Thyroid gland (tissue), 4 donors: ENCODE measurements at regions not wholly inside any gene's neighbourhood (a gene's known extent, or its start where the extent isn't known, plus 50 kb on each side); places are given as distances from the start of the nearest gene placed in this dataset.

Source experiments
- DNase-seq, 2 donors: peaks; one replicate each; pipeline ENCODE4 v3.0.0-alpha.2; 2019
- H3K27ac ChIP-seq, 3 donors: fragments of 200-600 bp; sonication (generic); 1 replicate in 2 of 3; 2 replicates in 1 of 3; pipeline ENCODE4 v1.5.1; 2016 to 2019; ENCODE audit warnings: mild to moderate bottlenecking in 1 of 3, moderate library complexity in 1 of 3
- H3K27me3 ChIP-seq: fragments of 200-600 bp; sonication (generic); one replicate; pipeline ENCODE4 v1.5.1; 2019
- H3K36me3 ChIP-seq, 2 donors: fragments of 200-600 bp; sonication (generic); one replicate each; pipeline ENCODE4 v1.5.1; 2016 to 2019
- H3K4me1 ChIP-seq, 2 donors: fragments of 200-600 bp; sonication (generic); one replicate each; pipeline ENCODE4 v1.5.1; 2017 to 2019
- H3K4me3 ChIP-seq, 3 donors: fragments of 200-600 bp; sonication (generic); replicated peaks in 1 of 3; 1 replicate in 2 of 3; 2 replicates in 1 of 3; pipeline ENCODE4 v1.5.1; 2016; ENCODE audit warnings: mild to moderate bottlenecking in 1 of 3
- H3K9me3 ChIP-seq: fragments of 200-600 bp; sonication (generic); one replicate; pipeline ENCODE4 v1.5.1; 2017
- POLR2A ChIP-seq, 2 donors: fragments of 450-650 bp; IDR thresholded peaks; one replicate each; pipeline ENCODE4 v1.6.1; 2017; ENCODE audit warnings: antibody characterized with exemption in 2 of 2, mild to moderate bottlenecking in 2 of 2, moderate library complexity in 1 of 2
- WGBS, 2 donors: methylation state at CpG; one replicate each; pipeline ENCODE4 v1.1.5; 2017; 5-methylcytosine and 5-hydroxymethylcytosine counted together
- intact Hi-C: fragments of 100-400 bp; cut with DNase I; formaldehyde crosslinking; loops from one replicate; pipeline ENCODE4 v1.15.1; 2023
- TF ChIP-seq, protein P1 (sequence below), 6 experiments: fragments of 200-600 bp in 3 of 6; fragments of 450-650 bp in 3 of 6; sonication (generic) in 3 of 6; IDR thresholded peaks; one replicate each; pipeline ENCODE4 v1.5.1; 2016 to 2019; ENCODE audit warnings: antibody characterized with exemption in 6 of 6, mild to moderate bottlenecking in 2 of 6, inconsistent platforms in 1 of 6, moderate library complexity in 1 of 6

GRCh38 chr4:187777954-187778353 is 217.6 kb upstream of the ZFP42 start:
- Histone ChIP-seq H3K9me3 (no peaks in the 10 kb centered on the region), H3K27me3 (no peaks in the 10 kb centered on the region), H3K36me3 (no peaks in the 10 kb centered on the region), H3K27ac (no peak overlapping the region), H3K4me1 (no peaks in the 10 kb centered on the region), H3K4me3 (no peak overlapping the region)
- no peak for TF ChIP-seq POLR2A (IDR thresholded peaks at IDR 0.05)
- TF ChIP-seq, protein P1, sequence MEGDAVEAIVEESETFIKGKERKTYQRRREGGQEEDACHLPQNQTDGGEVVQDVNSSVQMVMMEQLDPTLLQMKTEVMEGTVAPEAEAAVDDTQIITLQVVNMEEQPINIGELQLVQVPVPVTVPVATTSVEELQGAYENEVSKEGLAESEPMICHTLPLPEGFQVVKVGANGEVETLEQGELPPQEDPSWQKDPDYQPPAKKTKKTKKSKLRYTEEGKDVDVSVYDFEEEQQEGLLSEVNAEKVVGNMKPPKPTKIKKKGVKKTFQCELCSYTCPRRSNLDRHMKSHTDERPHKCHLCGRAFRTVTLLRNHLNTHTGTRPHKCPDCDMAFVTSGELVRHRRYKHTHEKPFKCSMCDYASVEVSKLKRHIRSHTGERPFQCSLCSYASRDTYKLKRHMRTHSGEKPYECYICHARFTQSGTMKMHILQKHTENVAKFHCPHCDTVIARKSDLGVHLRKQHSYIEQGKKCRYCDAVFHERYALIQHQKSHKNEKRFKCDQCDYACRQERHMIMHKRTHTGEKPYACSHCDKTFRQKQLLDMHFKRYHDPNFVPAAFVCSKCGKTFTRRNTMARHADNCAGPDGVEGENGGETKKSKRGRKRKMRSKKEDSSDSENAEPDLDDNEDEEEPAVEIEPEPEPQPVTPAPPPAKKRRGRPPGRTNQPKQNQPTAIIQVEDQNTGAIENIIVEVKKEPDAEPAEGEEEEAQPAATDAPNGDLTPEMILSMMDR (IDR thresholded peaks at IDR 0.05): no peak
- 82 to 86% methylated on average over 3 of the region's 3 CpGs for WGBS, 2 donors
- intact Hi-C loops: no loop called here
- DNase-seq: no peak

- intact Hi-C loops: no loop called here
- 75 to 79% methylated on average over 2 of the region's 2 CpGs for WGBS, 2 donors
- H3K27me3 ChIP-seq: no peaks in the 10 kb centered on the region
- no peaks in the 10 kb centered on the region for H3K4me1 ChIP-seq
- H3K36me3 ChIP-seq: no peaks in the 10 kb centered on the region
- no peak for TF ChIP-seq POLR2A (IDR thresholded peaks at IDR 0.05)
- TF ChIP-seq, protein P1 (IDR thresholded peaks at IDR 0.05): no peak
- no peak overlapping the region for H3K27ac ChIP-seq
- DNase-seq: no peak
- H3K9me3 ChIP-seq: no peaks in the 10 kb centered on the region
- H3K4me3 ChIP-seq: no peak overlapping the region
Observed at GRCh38 chr4:187780070-187780469, 215.5 kb upstream of the ZFP42 start.

DNA sequence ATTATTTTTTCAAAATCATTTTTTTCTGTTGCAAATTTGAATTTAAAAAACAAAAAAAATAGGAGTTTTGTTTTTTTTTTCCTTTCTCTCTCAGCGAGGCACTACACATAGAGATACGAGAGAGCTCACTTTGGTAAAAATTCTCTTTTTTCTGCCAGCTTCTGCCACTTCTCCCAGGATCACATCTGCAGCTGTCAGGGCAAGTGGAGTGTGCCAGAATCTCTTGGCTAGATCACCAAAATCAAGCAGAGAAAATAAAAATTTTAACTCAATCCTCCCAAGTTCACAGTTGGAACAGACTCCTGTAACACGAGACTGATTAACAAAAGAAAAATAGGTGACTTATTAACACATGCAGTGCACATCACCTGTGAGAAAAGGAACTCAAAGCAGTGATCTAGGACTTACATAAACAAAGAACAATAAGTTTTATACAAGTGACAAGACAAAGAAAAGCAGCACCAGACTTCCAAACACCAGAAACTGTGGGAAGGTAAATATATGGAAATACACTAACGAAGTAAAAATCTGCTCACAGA is 213.2 kb upstream of the ZFP42 start:
- Histone ChIP-seq H3K4me1 (no peaks in the 10 kb centered on the region), H3K27ac (no peak overlapping the region), H3K4me3 (no peak overlapping the region), H3K27me3 (no peaks in the 10 kb centered on the region), H3K36me3 (no peaks in the 10 kb centered on the region), H3K9me3 (no peaks in the 10 kb centered on the region)
- intact Hi-C loops: no loop called here
- WGBS, 2 donors: 57 to 68% methylated on average over 4 of the region's 4 CpGs
- DNase-seq: no peak
- no peak for TF ChIP-seq POLR2A (IDR thresholded peaks at IDR 0.05)
- TF ChIP-seq, protein P1 (IDR thresholded peaks at IDR 0.05): no peak

GRCh38 chr4:187786190-187786589 is 209.4 kb upstream of the ZFP42 start:
- no peak overlapping the region for H3K27ac ChIP-seq
- intact Hi-C loops: no loop called here
- H3K4me3 ChIP-seq: no peak overlapping the region
- no peaks in the 10 kb centered on the region for H3K36me3 ChIP-seq
- DNase-seq: no peak
- H3K27me3 ChIP-seq: no peaks in the 10 kb centered on the region
- H3K4me1 ChIP-seq: no peaks in the 10 kb centered on the region
- TF ChIP-seq POLR2A (IDR thresholded peaks at IDR 0.05): no peak
- TF ChIP-seq, protein P1 (IDR thresholded peaks at IDR 0.05): no peak
- H3K9me3 ChIP-seq: no peaks in the 10 kb centered on the region

DNA sequence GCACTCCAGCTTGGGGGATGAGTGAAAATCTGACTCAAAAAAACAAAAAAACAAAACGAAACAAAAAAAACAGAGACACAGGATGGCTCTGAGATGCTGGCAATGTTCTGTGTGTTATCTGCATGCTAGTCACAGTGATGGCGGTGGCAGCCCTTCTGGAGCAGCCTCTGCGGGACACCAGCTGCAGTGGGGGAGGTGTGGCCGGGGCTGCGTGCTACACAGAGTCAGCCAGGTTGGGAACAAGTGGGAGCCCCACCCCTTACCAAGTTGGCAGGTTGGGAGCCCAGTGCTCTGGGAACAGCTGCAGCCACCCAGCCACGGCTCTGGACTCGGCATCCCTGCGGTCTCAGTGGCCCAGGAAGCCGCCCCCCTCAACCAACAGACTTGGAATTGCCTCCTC is 206.5 kb upstream of the ZFP42 start:
- H3K4me3 ChIP-seq: no peak overlapping the region
- no peak for TF ChIP-seq POLR2A (IDR thresholded peaks at IDR 0.05)
- no peaks in the 10 kb centered on the region for H3K4me1 ChIP-seq
- no peak overlapping the region for H3K27ac ChIP-seq
- WGBS, 2 donors: 92 to 98% methylated on average over 9 of the region's 9 CpGs
- intact Hi-C loops: no loop called here
- no peak for DNase-seq
- H3K36me3 ChIP-seq: no peaks in the 10 kb centered on the region
- H3K27me3 ChIP-seq: no peaks in the 10 kb centered on the region
- no peaks in the 10 kb centered on the region for H3K9me3 ChIP-seq

GRCh38 chr4:187795737-187796136 is 199.8 kb upstream of the ZFP42 start:
- H3K4me1 ChIP-seq: no peaks in the 10 kb centered on the region
- intact Hi-C loops: no loop called here
- DNase-seq: no peak

More at GRCh38 chr4:187795737-187796136, 199.8 kb upstream of the ZFP42 start:
- TF ChIP-seq, protein P1 (IDR thresholded peaks at IDR 0.05): no peak
- no peak for TF ChIP-seq POLR2A (IDR thresholded peaks at IDR 0.05)
- Histone ChIP-seq H3K27me3 (no peaks in the 10 kb centered on the region), H3K9me3 (no peaks in the 10 kb centered on the region), H3K36me3 (no peaks in the 10 kb centered on the region), H3K27ac (no peak overlapping the region), H3K4me3 (no peak overlapping the region)
